ENCODE measurements at regions not wholly inside any gene's neighbourhood (a gene's known extent, or its start where the extent isn't known, plus 50 kb on each side); places are given as distances from the start of the nearest gene placed in this dataset.

- no peak for DNase-seq (ENCODE audit: low read depth in 2 of 2)
Measured at GRCh38 chr13:111536075-111536642, 215.7 kb downstream of the TEX29 start.

GRCh38 chr13:111537115-111537728, 216.8 kb downstream of the TEX29 start:
- DNase-seq (ENCODE audit: low read depth in 2 of 2): no peak

GRCh38 chr13:111537843-111538499, 217.5 kb downstream of the TEX29 start:
- no peak for DNase-seq (ENCODE audit: low read depth in 2 of 2)

- DNase-seq (ENCODE audit: low read depth in 2 of 2): no peak
Measured at GRCh38 chr13:111539252-111539651, 218.8 kb downstream of the TEX29 start.

GRCh38 chr13:111539791-111540446, 219.5 kb downstream of the TEX29 start:
- DNase-seq (ENCODE audit: low read depth in 2 of 2): no peak

GRCh38 chr13:111540486-111540885, 220.0 kb downstream of the TEX29 start:
- no peak for DNase-seq (ENCODE audit: low read depth in 2 of 2)

- no peak for DNase-seq (ENCODE audit: low read depth in 2 of 2)
Measured at GRCh38 chr13:111541345-111541744, 220.9 kb downstream of the TEX29 start.

GRCh38 chr13:111541752-111542529, 221.5 kb downstream of the TEX29 start:
- no peak for DNase-seq (ENCODE audit: low read depth in 2 of 2)

- DNase-seq (ENCODE audit: low read depth in 2 of 2): no peak
Measured at GRCh38 chr13:111542530-111543341, 222.3 kb downstream of the TEX29 start.

GRCh38 chr13:111546921-111547675, 226.7 kb downstream of the TEX29 start:
- no peak for DNase-seq (ENCODE audit: low read depth in 2 of 2)

GRCh38 chr13:111547726-111548273, 227.4 kb downstream of the TEX29 start:
- DNase-seq (ENCODE audit: low read depth in 2 of 2): no peak

- no peak for DNase-seq (ENCODE audit: low read depth in 2 of 2)
Measured at GRCh38 chr13:111548301-111548700, 227.9 kb downstream of the TEX29 start.

- no peak for DNase-seq (ENCODE audit: low read depth in 2 of 2)
Measured at GRCh38 chr13:111548805-111549204, 228.4 kb downstream of the TEX29 start.

- DNase-seq (ENCODE audit: low read depth in 2 of 2): no peak
Measured at GRCh38 chr13:111549464-111549863, 229.0 kb downstream of the TEX29 start.

- DNase-seq (ENCODE audit: low read depth in 2 of 2): no peak
Measured at GRCh38 chr13:111550062-111550461, 229.6 kb downstream of the TEX29 start.

GRCh38 chr13:111551204-111551820, 230.9 kb downstream of the TEX29 start:
- no peak for DNase-seq (ENCODE audit: low read depth in 2 of 2)

- DNase-seq (ENCODE audit: low read depth in 2 of 2): no peak
Measured at GRCh38 chr13:111552891-111553655, 232.6 kb downstream of the TEX29 start.

- DNase-seq (ENCODE audit: low read depth in 2 of 2): no peak
Measured at GRCh38 chr13:111554539-111555267, 234.3 kb downstream of the TEX29 start.
